ENCODE measurements at regions not wholly inside any gene's neighbourhood (a gene's known extent, or its start where the extent isn't known, plus 50 kb on each side); places are given as distances from the start of the nearest gene placed in this dataset.

GRCh38 chr6:14875481-14876063, 370.3 kb upstream of the JARID2 start:
- Histone ChIP-seq H3K79me2 (ENCODE audit: insufficient read depth) (no peaks in the 10 kb centered on the region), H3K36me3 (ENCODE audit: low read depth) (no peaks in the 10 kb centered on the region), H3K9me2 (ENCODE audit: insufficient read depth) (no peaks in the 10 kb centered on the region), H3K27ac (no peak overlapping the region), H4K20me1 (ENCODE audit: insufficient read depth) (no peaks in the 10 kb centered on the region), H3K4me3 (no peak overlapping the region), H3K9ac (no peak overlapping the region), H3K9me3 (ENCODE audit: low read depth) (no peaks in the 10 kb centered on the region), H3K27me3 (replicated peaks; ENCODE audit: insufficient read depth) (no peaks in the 10 kb centered on the region), H3K4me1 (ENCODE audit: insufficient read depth) (peaks cover 15% of the 10 kb centered on the region), H2AFZ (no peak overlapping the region), H3F3A (ENCODE audit: insufficient read depth) (peaks cover 14% of the 10 kb centered on the region), H3K4me2 (ENCODE audit: unreplicated experiment) (no peak overlapping the region)
- DNase-seq, result no peak
- TF ChIP-seq EZH2 (IDR thresholded peaks at IDR 0.05; ENCODE audit: insufficient read depth, poor library complexity, severe bottlenecking) (no peak), EZH2phosphoT487 (IDR thresholded peaks at IDR 0.05; ENCODE audit: insufficient read depth, low read depth) (no peak)
- 95 to 98% methylated on average over 6 of the region's 6 CpGs for WGBS, 2 experiments (ENCODE audit: low coverage in 1 of 2, low lambda C conversion rate in 2 of 2, missing lambda C conversion rate in 2 of 2)
- in situ Hi-C loops (cut with MboI), result no loop called here

GRCh38 chr6:14876778-14877613, 368.9 kb upstream of the JARID2 start:
- peak overlapping the region; percentile 63 for H3K4me2 ChIP-seq (ENCODE audit: unreplicated experiment)
- 31 to 42% methylated on average over 11 of the region's 11 CpGs for WGBS, 2 experiments (ENCODE audit: low coverage in 1 of 2, low lambda C conversion rate in 2 of 2, missing lambda C conversion rate in 2 of 2)
- peak overlapping the region; percentile 38 for H3K9ac ChIP-seq
- H3K27me3 ChIP-seq (replicated peaks; ENCODE audit: insufficient read depth), result no peaks in the 10 kb centered on the region
- no peaks in the 10 kb centered on the region for H4K20me1 ChIP-seq (ENCODE audit: insufficient read depth)
- H3K79me2 ChIP-seq (ENCODE audit: insufficient read depth), result no peaks in the 10 kb centered on the region
- no peaks in the 10 kb centered on the region for H3K9me3 ChIP-seq (ENCODE audit: low read depth)
- H3K4me1 ChIP-seq (ENCODE audit: insufficient read depth), result peaks cover 26% of the 10 kb centered on the region
- in situ Hi-C loops (cut with MboI), result no loop called here
- H3K9me2 ChIP-seq (ENCODE audit: insufficient read depth), result no peaks in the 10 kb centered on the region
- H3K27ac ChIP-seq, result peak overlapping the region; percentile 67
- no peak for TF ChIP-seq EZH2 (IDR thresholded peaks at IDR 0.05; ENCODE audit: insufficient read depth, poor library complexity, severe bottlenecking)
- TF ChIP-seq EZH2phosphoT487 (IDR thresholded peaks at IDR 0.05; ENCODE audit: insufficient read depth, low read depth), result no peak
- H2AFZ ChIP-seq, result peak overlapping the region; percentile 71
- H3K36me3 ChIP-seq (ENCODE audit: low read depth), result no peaks in the 10 kb centered on the region
- H3F3A ChIP-seq (ENCODE audit: insufficient read depth), result peaks cover 23% of the 10 kb centered on the region
- DNase-seq, result peak; percentile 86
- H3K4me3 ChIP-seq, result peak overlapping the region; percentile 30

DNA sequence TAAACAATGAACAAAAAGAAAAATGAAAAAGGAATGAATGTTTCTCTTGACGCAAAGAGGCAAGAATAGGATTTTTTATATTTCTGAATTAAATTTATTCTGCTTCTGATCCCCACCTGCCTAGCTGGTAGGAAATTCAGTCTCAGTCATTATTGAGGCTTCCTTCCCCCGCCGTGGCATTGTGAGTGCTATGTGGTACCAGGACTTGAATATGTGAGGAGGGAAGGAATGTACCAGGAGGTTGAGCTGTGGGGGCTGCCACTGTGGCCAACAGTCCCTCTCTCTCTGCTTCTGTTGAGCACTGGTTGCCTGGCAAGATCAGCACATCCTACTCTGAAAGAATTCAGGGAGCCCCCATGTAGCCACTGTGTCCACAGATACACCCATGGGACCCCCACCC, 368.1 kb upstream of the JARID2 start:
- Histone ChIP-seq H3K9me2 (ENCODE audit: insufficient read depth) (no peaks in the 10 kb centered on the region), H4K20me1 (ENCODE audit: insufficient read depth) (no peaks in the 10 kb centered on the region), H3K4me2 (ENCODE audit: unreplicated experiment) (peak overlapping the region; percentile 63), H3K27me3 (replicated peaks; ENCODE audit: insufficient read depth) (no peaks in the 10 kb centered on the region), H3K4me1 (ENCODE audit: insufficient read depth) (peaks cover 28% of the 10 kb centered on the region), H3K9me3 (ENCODE audit: low read depth) (no peaks in the 10 kb centered on the region), H3K4me3 (no peak overlapping the region), H3K9ac (no peak overlapping the region), H2AFZ (no peak overlapping the region), H3K27ac (peak overlapping the region; percentile 67), H3K79me2 (ENCODE audit: insufficient read depth) (no peaks in the 10 kb centered on the region), H3F3A (ENCODE audit: insufficient read depth) (peaks cover 25% of the 10 kb centered on the region), H3K36me3 (ENCODE audit: low read depth) (no peaks in the 10 kb centered on the region)
- no peak for DNase-seq
- 98% methylated on average over 3 of the region's 3 CpGs for WGBS, 2 experiments (ENCODE audit: low coverage in 1 of 2, low lambda C conversion rate in 2 of 2, missing lambda C conversion rate in 2 of 2)
- in situ Hi-C loops (cut with MboI), result no loop called here
- no peak for TF ChIP-seq EZH2 (IDR thresholded peaks at IDR 0.05; ENCODE audit: insufficient read depth, poor library complexity, severe bottlenecking)
- TF ChIP-seq EZH2phosphoT487 (IDR thresholded peaks at IDR 0.05; ENCODE audit: insufficient read depth, low read depth), result no peak

- no peaks in the 10 kb centered on the region for H3K9me2 ChIP-seq (ENCODE audit: insufficient read depth)
- H3K4me1 ChIP-seq (ENCODE audit: insufficient read depth), result peaks cover 32% of the 10 kb centered on the region
- H3K9me3 ChIP-seq (ENCODE audit: low read depth), result no peaks in the 10 kb centered on the region
- 95 to 96% methylated on average over 9 of the region's 9 CpGs for WGBS, 2 experiments (ENCODE audit: low coverage in 1 of 2, low lambda C conversion rate in 2 of 2, missing lambda C conversion rate in 2 of 2)
- no peak for TF ChIP-seq EZH2phosphoT487 (IDR thresholded peaks at IDR 0.05; ENCODE audit: insufficient read depth, low read depth)
- no peak for TF ChIP-seq EZH2 (IDR thresholded peaks at IDR 0.05; ENCODE audit: insufficient read depth, poor library complexity, severe bottlenecking)
- H2AFZ ChIP-seq, result no peak overlapping the region
- no peak overlapping the region for H3K4me3 ChIP-seq
- peaks cover 25% of the 10 kb centered on the region for H3F3A ChIP-seq (ENCODE audit: insufficient read depth)
- in situ Hi-C loops (cut with MboI), result no loop called here
- H4K20me1 ChIP-seq (ENCODE audit: insufficient read depth), result no peaks in the 10 kb centered on the region
- no peak overlapping the region for H3K9ac ChIP-seq
- H3K4me2 ChIP-seq (ENCODE audit: unreplicated experiment), result no peak overlapping the region
- no peak for DNase-seq
- no peak overlapping the region for H3K27ac ChIP-seq
- H3K36me3 ChIP-seq (ENCODE audit: low read depth), result no peaks in the 10 kb centered on the region
- no peaks in the 10 kb centered on the region for H3K79me2 ChIP-seq (ENCODE audit: insufficient read depth)
- no peaks in the 10 kb centered on the region for H3K27me3 ChIP-seq (replicated peaks; ENCODE audit: insufficient read depth)
These were observed 365.8 kb upstream of the JARID2 start for GRCh38 chr6:14880052-14880451.

All from GM23248 (cell line).